T-cell (primary cell): ENCODE measurements at regions not wholly inside any gene's neighbourhood (a gene's known extent, or its start where the extent isn't known, plus 50 kb on each side); places are given as distances from the start of the nearest gene placed in this dataset.

Experiments used
- ATAC-seq, 4 experiments: fragments of 200-7000 bp in 3 of 4; fragments of 150-1000 bp in 1 of 4; cut with Tn5 transposase; replicated peaks in 1 of 4; 1 replicate in 3 of 4; 2 replicates in 1 of 4; pipeline ENCODE4 v1.10.0; 2021; ENCODE audit warnings: moderate library complexity in 3 of 4, mild to moderate bottlenecking in 2 of 4, moderate number of reproducible peaks in 1 of 4
- CTCF ChIA-PET, 2 donors: fragments of 300-600 bp; sonication (Branson Sonifier 250); formaldehyde crosslinking; loops; one replicate each; lab custom pipeline; 2022; ENCODE audit warnings: antibody characterized with exemption in 2 of 2; lab: Charles Lee
- POLR2A ChIA-PET, 2 donors: fragments of 300-600 bp; sonication (Branson Sonifier 250); formaldehyde crosslinking; loops; one replicate each; lab custom pipeline; 2022; ENCODE audit warnings: antibody characterized with exemption in 2 of 2; lab: Charles Lee
- DNase-seq, 35 experiments: peaks; one replicate each; pipeline versions ENCODE4 v3.0.0 to v3.0.0-alpha.2; 2013 to 2023
- H3K27ac ChIP-seq: one replicate; pipeline ENCODE4 v1.5.1; 2013; ENCODE audit warnings: low read length
- H3K27me3 ChIP-seq, 2 experiments: replicated peaks in 1 of 2; 1 replicate in 1 of 2; 2 replicates in 1 of 2; pipeline versions ENCODE4 v1.6.1 to v1.7.0; 2013; ENCODE audit warnings: low read length in 1 of 2, mixed read lengths in 1 of 2; ENCODE audit not compliant: control insufficient read depth in 2 of 2, insufficient read depth in 2 of 2; ENCODE audit errors: extremely low read depth in 1 of 2
- H3K36me3 ChIP-seq, 2 donors: 1 replicate in 1 of 2; 2 replicates in 1 of 2; pipeline versions ENCODE4 v1.6.1 to v1.7.0; 2013; ENCODE audit warnings: low read length in 1 of 2; ENCODE audit not compliant: control insufficient read depth in 2 of 2, insufficient read depth in 1 of 2; ENCODE audit errors: extremely low read depth in 1 of 2
- H3K4me1 ChIP-seq, 2 experiments: 1 replicate in 1 of 2; 2 replicates in 1 of 2; pipeline versions ENCODE4 v1.6.1 to v1.7.0; 2013; ENCODE audit warnings: low read length in 2 of 2, mixed read lengths in 1 of 2; ENCODE audit not compliant: insufficient read depth in 2 of 2, control insufficient read depth in 1 of 2; ENCODE audit errors: extremely low read depth in 1 of 2
- H3K4me3 ChIP-seq, 2 donors: 1 replicate in 1 of 2; 2 replicates in 1 of 2; pipeline versions ENCODE4 v1.5.1 to v1.7.0; 2013; ENCODE audit warnings: mild to moderate bottlenecking in 2 of 2, low read length in 1 of 2, moderate library complexity in 1 of 2; ENCODE audit not compliant: control insufficient read depth in 1 of 2; ENCODE audit errors: extremely low read depth in 1 of 2
- H3K9me3 ChIP-seq: 2 replicates; pipeline ENCODE4 v1.7.0; 2013
- H3K27ac Mint-ChIP-seq, 2 donors: one replicate each; pipeline ENCODE4 v1.8.0; 2020 to 2021; ENCODE audit warnings: mild to moderate bottlenecking in 2 of 2, mixed read lengths in 2 of 2
- H3K27me3 Mint-ChIP-seq, 2 donors: one replicate each; pipeline ENCODE4 v1.8.0; 2021 to 2022; ENCODE audit warnings: mixed read lengths in 2 of 2
- H3K36me3 Mint-ChIP-seq: one replicate; pipeline ENCODE4 v1.8.0; 2021; ENCODE audit warnings: mixed read lengths
- H3K4me1 Mint-ChIP-seq, 3 donors: one replicate each; pipeline ENCODE4 v1.8.0; 2020 to 2022; ENCODE audit warnings: mixed read lengths in 3 of 3, mild to moderate bottlenecking in 1 of 3
- H3K4me3 Mint-ChIP-seq, 3 donors: one replicate each; pipeline ENCODE4 v1.8.0; 2020 to 2022; ENCODE audit warnings: mild to moderate bottlenecking in 3 of 3, mixed read lengths in 3 of 3, moderate library complexity in 3 of 3
- H3K9me3 Mint-ChIP-seq, 3 donors: one replicate each; pipeline ENCODE4 v1.8.0; 2020 to 2022; ENCODE audit warnings: mixed read lengths in 3 of 3
- WGBS: methylation state at CpG from one replicate; pipeline ENCODE4 v1.1.5; 2013; ENCODE audit warnings: missing lambda C conversion rate; ENCODE audit not compliant: insufficient coverage; 5-methylcytosine and 5-hydroxymethylcytosine counted together

DNA sequence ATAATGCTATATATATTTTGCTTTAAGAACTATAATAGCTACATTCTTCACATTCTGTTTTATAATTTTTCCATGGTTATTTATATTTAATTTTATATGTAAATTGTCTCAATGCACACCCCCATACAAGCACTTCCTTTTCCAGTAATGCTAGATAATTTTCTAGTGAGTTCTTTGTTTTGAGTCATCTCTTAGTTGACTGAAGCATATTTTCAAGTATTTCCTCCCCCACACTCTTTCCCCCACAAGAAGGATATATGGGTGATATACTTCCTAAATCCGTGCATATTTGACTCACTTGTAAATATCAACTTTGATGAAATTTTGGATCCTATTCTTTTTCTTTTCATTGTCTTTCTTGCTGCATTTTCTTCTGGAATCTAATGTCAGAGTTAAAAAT, 82.1 kb upstream of the SRSF6 start:
- no peak overlapping the region for H3K27ac Mint-ChIP-seq
- ChIA-PET POLR2A (no interaction called here), CTCF (no interaction called here)
- DNase-seq: no peak
- Histone ChIP-seq H3K9me3 (no peaks in the 10 kb centered on the region), H3K36me3 (no peaks in the 10 kb centered on the region), H3K27me3 (peaks cover 0 to 6% of the 10 kb centered on the region in 2 experiments), H3K27ac (no peak overlapping the region), H3K4me3 (no peak overlapping the region), H3K4me1 (no peaks in the 10 kb centered on the region)
- WGBS: no CpG with 5 or more reads among the region's 1 CpG
- no peak overlapping the region for H3K4me3 Mint-ChIP-seq
- ATAC-seq: no peak
- H3K36me3 Mint-ChIP-seq: no peaks in the 10 kb centered on the region
- H3K9me3 Mint-ChIP-seq: no peaks in the 10 kb centered on the region
- no peaks in the 10 kb centered on the region for H3K4me1 Mint-ChIP-seq
- H3K27me3 Mint-ChIP-seq: peaks cover 15 to 20% of the 10 kb centered on the region in 2 donors

DNA sequence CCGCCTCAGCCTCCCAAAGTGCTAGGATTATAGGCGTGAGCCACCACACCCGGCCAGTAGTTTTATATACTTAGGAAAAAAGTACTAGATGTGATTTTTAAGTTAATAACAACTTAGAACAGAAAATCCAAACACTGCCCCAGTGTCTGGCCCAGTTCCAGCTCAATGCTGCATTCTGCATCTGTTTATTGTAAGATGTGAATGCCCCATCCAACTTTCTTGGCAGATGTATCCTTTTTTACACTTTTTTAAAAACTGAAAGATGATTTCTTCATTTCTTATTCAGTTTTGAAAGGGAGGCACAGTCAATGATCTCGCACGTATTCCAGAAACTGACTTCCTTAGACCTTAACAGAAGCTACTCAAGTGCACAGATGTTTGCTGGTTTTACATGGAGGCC, 85.6 kb upstream of the SRSF6 start:
- Histone ChIP-seq H3K4me1 (no peaks in the 10 kb centered on the region), H3K27ac (no peak overlapping the region), H3K4me3 (no peak overlapping the region), H3K36me3 (no peaks in the 10 kb centered on the region), H3K27me3 (no peaks in the 10 kb centered on the region), H3K9me3 (no peaks in the 10 kb centered on the region)
- ChIA-PET CTCF (no interaction called here), POLR2A (no interaction called here)
- no peak for DNase-seq
- no peak overlapping the region for H3K27ac Mint-ChIP-seq
- WGBS: no CpG with 5 or more reads among the region's 5 CpGs
- no peak overlapping the region for H3K4me3 Mint-ChIP-seq
- no peak for ATAC-seq
- no peaks in the 10 kb centered on the region for H3K36me3 Mint-ChIP-seq
- peaks cover 4 to 8% of the 10 kb centered on the region in 2 donors for H3K27me3 Mint-ChIP-seq
- H3K4me1 Mint-ChIP-seq: no peaks in the 10 kb centered on the region
- peaks cover 0 to 3% (median 0%) of the 10 kb centered on the region in 3 donors for H3K9me3 Mint-ChIP-seq

DNA sequence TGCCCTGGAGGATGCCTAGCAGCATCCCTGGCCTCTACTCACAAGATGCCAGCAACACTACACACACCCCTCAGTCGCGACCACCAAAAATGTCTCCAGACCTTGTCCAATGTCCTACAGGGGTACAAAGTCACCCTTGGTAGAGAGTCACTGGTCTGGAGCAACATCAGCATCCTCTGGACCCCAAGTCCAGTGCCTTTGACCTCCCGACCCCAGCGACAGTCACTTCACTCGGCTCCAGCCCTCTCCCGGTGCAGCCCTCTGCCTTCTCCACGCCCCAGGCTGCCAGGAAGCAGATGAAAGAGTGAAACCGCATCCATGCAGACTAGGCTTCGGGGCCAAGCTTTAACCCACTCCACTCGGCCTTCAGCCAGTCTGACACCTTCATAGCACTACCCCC, 92.0 kb upstream of the SRSF6 start:
- no peaks in the 10 kb centered on the region for H3K36me3 ChIP-seq
- no peak for ATAC-seq
- DNase-seq: no peak
- H3K4me1 ChIP-seq: no peaks in the 10 kb centered on the region
- WGBS: 57% methylated on average over 9 of the region's 10 CpGs
- Mint-ChIP-seq H3K4me1 (no peaks in the 10 kb centered on the region), H3K36me3 (no peaks in the 10 kb centered on the region), H3K27me3 (peaks cover 25 to 27% of the 10 kb centered on the region in 2 donors), H3K9me3 (peaks cover 0 to 3% (median 0%) of the 10 kb centered on the region in 3 donors), H3K27ac (no peak overlapping the region), H3K4me3 (no peak overlapping the region)
- ChIA-PET POLR2A (no interaction called here), CTCF (no interaction called here)
- no peaks in the 10 kb centered on the region for H3K9me3 ChIP-seq
- peaks cover 0 to 16% of the 10 kb centered on the region in 2 experiments for H3K27me3 ChIP-seq
- no peak overlapping the region for H3K4me3 ChIP-seq
- no peak overlapping the region for H3K27ac ChIP-seq

GRCh38 chr20:43364001-43364400, 93.7 kb upstream of the SRSF6 start:
- H3K36me3 Mint-ChIP-seq: no peaks in the 10 kb centered on the region
- 68% methylated on average over 8 of the region's 8 CpGs for WGBS
- Histone ChIP-seq H3K9me3 (no peaks in the 10 kb centered on the region), H3K4me1 (no peaks in the 10 kb centered on the region), H3K27me3 (peaks cover 0 to 16% of the 10 kb centered on the region in 2 experiments), H3K27ac (no peak overlapping the region), H3K4me3 (no peak overlapping the region), H3K36me3 (no peaks in the 10 kb centered on the region)
- POLR2A ChIA-PET: no interaction called here
- peaks cover 27 to 30% of the 10 kb centered on the region in 2 donors for H3K27me3 Mint-ChIP-seq
- no peak for DNase-seq
- no peak for ATAC-seq
- no peak overlapping the region for H3K27ac Mint-ChIP-seq
- H3K4me3 Mint-ChIP-seq: no peak overlapping the region
- CTCF ChIA-PET: no interaction called here
- peaks cover 0 to 3% (median 0%) of the 10 kb centered on the region in 3 donors for H3K9me3 Mint-ChIP-seq
- H3K4me1 Mint-ChIP-seq: no peaks in the 10 kb centered on the region

GRCh38 chr20:43363506-43363905, 94.2 kb upstream of the SRSF6 start:
- H3K27me3 ChIP-seq: peaks cover 0 to 16% of the 10 kb centered on the region in 2 experiments
- H3K9me3 Mint-ChIP-seq: peaks cover 0 to 3% (median 0%) of the 10 kb centered on the region in 3 donors
- no peak overlapping the region for H3K27ac ChIP-seq
- H3K36me3 Mint-ChIP-seq: no peaks in the 10 kb centered on the region
- DNase-seq: no peak
- no peaks in the 10 kb centered on the region for H3K9me3 ChIP-seq
- no peak overlapping the region for H3K4me3 Mint-ChIP-seq
- 83% methylated on average over 8 of the region's 13 CpGs for WGBS
- no peaks in the 10 kb centered on the region for H3K4me1 ChIP-seq
- no peak for ATAC-seq
- H3K4me3 ChIP-seq: no peak overlapping the region
- no peaks in the 10 kb centered on the region for H3K36me3 ChIP-seq
- ChIA-PET CTCF (no interaction called here), POLR2A (no interaction called here)
- no peaks in the 10 kb centered on the region for H3K4me1 Mint-ChIP-seq
- no peak overlapping the region for H3K27ac Mint-ChIP-seq
- peaks cover 27 to 33% of the 10 kb centered on the region in 2 donors for H3K27me3 Mint-ChIP-seq

DNA sequence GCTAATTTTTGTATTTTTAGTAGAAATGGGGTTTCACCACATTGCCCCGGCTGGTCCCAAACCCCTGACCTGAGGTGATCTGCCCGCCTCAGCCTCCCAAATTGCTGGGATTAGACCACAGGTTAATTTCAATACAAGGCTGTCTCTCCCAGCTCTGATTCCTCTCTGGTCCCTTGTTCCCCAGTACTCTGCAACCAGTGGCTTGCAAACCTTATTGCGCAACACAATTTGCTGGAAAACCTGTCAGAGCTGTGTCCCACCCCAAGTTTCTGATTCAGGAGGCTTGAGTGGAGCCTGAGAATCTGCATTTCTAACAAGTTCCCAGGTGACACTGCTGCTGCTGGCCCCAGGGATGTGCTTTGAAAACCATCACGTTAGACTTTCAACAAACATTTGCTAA, 96.2 kb upstream of the SRSF6 start:
- WGBS: 80% methylated on average over 3 of the region's 4 CpGs
- Histone ChIP-seq H3K27ac (no peak overlapping the region), H3K36me3 (no peaks in the 10 kb centered on the region), H3K9me3 (no peaks in the 10 kb centered on the region), H3K4me1 (no peaks in the 10 kb centered on the region), H3K4me3 (no peak overlapping the region), H3K27me3 (peaks cover 0 to 16% of the 10 kb centered on the region in 2 experiments)
- no peaks in the 10 kb centered on the region for H3K4me1 Mint-ChIP-seq
- H3K36me3 Mint-ChIP-seq: no peaks in the 10 kb centered on the region
- POLR2A ChIA-PET: no interaction called here
- no peaks in the 10 kb centered on the region for H3K9me3 Mint-ChIP-seq
- CTCF ChIA-PET: no interaction called here
- no peak overlapping the region for H3K27ac Mint-ChIP-seq
- no peak for DNase-seq
- H3K27me3 Mint-ChIP-seq: peaks cover 21 to 36% of the 10 kb centered on the region in 2 donors
- ATAC-seq: no peak
- no peak overlapping the region for H3K4me3 Mint-ChIP-seq

DNA sequence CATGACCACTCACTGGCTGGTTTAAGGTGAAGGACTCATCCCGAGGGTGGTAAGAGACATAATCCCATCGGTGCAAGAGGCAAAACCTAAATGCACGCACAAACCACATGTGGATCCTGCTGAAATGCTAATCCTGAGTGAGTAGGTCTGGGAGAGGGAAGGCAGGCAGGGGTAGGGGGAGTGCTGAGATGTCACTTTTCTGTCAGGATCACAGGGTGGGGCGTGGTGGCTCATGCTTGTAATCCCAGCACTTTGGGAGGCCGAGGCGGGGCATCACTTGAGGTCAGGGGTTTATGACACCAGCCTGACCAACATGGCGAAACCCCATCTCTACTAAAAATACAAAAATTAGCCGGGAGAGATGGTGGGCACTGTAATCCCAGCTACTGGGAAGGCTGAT, 97.7 kb upstream of the SRSF6 start:
- CTCF ChIA-PET: no interaction called here
- Histone ChIP-seq H3K36me3 (no peaks in the 10 kb centered on the region), H3K9me3 (no peaks in the 10 kb centered on the region), H3K27me3 (peaks cover 0 to 7% of the 10 kb centered on the region in 2 experiments), H3K27ac (no peak overlapping the region), H3K4me1 (no peaks in the 10 kb centered on the region), H3K4me3 (no peak overlapping the region)
- DNase-seq (no peak), ATAC-seq (no peak)
- POLR2A ChIA-PET: no interaction called here
- H3K4me1 Mint-ChIP-seq: no peaks in the 10 kb centered on the region
- no peak overlapping the region for H3K27ac Mint-ChIP-seq
- WGBS: 93% methylated on average over 2 of the region's 8 CpGs
- peaks cover 6 to 31% of the 10 kb centered on the region in 2 donors for H3K27me3 Mint-ChIP-seq
- no peaks in the 10 kb centered on the region for H3K36me3 Mint-ChIP-seq
- H3K9me3 Mint-ChIP-seq: no peaks in the 10 kb centered on the region
- no peak overlapping the region for H3K4me3 Mint-ChIP-seq
